GM12878 (cell line): ENCODE measurements at regions not wholly inside any gene's neighbourhood (a gene's known extent, or its start where the extent isn't known, plus 50 kb on each side); places are given as distances from the start of the nearest gene placed in this dataset.

Experiments
- ATAC-seq: fragments of 200-7000 bp; cut with Tn5 transposase; 3 replicates; pipeline ENCODE4 v1.9.1; 2020; ENCODE audit warnings: mild to moderate bottlenecking, moderate library complexity
- BruUV-seq: library from RNA; stranded (reverse); fragments of 400-500 nt; replicated peaks from 2 replicates; lab custom pipeline; 2021; lab: Mats Ljungman, UMichigan
- CTCF ChIA-PET: fragments of 300-600 bp; sonication (Branson Sonifier 250); formaldehyde crosslinking; extraction: SDS; loops from one replicate; lab custom pipeline; 2021; ENCODE audit warnings: inconsistent platforms; lab: Yijun Ruan, JAX
- POLR2A ChIA-PET: fragments of 350-600 bp; formaldehyde crosslinking; extraction: SDS; loops from one replicate; lab custom pipeline; 2021; ENCODE audit warnings: inconsistent platforms; lab: Charles Lee
- RAD21 ChIA-PET: fragments of 300-600 bp; sonication (Branson Sonifier 250); formaldehyde crosslinking; loops from one replicate; lab custom pipeline; 2023; ENCODE audit warnings: antibody characterized with exemption; ENCODE audit not compliant: unreplicated experiment; lab: Charles Lee
- SMC1A ChIA-PET: fragments of 300-600 bp; sonication (Branson Sonifier 250); formaldehyde crosslinking; loops from one replicate; lab custom pipeline; 2023; ENCODE audit not compliant: unreplicated experiment, uncharacterized antibody; lab: Charles Lee
- DNase-seq: peaks from one replicate; pipeline ENCODE4 v3.0.0-alpha.2; 2011; ENCODE audit warnings: low read depth, low spot score
- FAIRE-seq: peaks from 3 replicates; lab custom pipeline; 2011; peaks lifted over from hg19 to GRCh38; lab: Jason Lieb, UNC
- H2AFZ ChIP-seq: 2 replicates; pipeline ENCODE4 v1.6.0; 2011; ENCODE audit warnings: low read depth, low read length, control low read depth; ENCODE audit not compliant: control insufficient read depth
- H3K27ac ChIP-seq: 2 replicates; pipeline ENCODE4 v1.5.1; 2011; ENCODE audit warnings: control low read depth; ENCODE audit not compliant: control insufficient read depth, insufficient read depth
- H3K27me3 ChIP-seq, 2 experiments: replicated peaks in 1 of 2; 2 replicates each; pipeline versions ENCODE4 v1.6.0 to v1.6.1; 2011; ENCODE audit warnings: low read length in 1 of 2; ENCODE audit not compliant: control insufficient read depth in 2 of 2, insufficient read depth in 2 of 2
- H3K36me3 ChIP-seq, 2 experiments: 2 replicates each; pipeline ENCODE4 v1.5.1; 2011; ENCODE audit warnings: low read length in 1 of 2; ENCODE audit not compliant: control insufficient read depth in 2 of 2, insufficient read depth in 2 of 2
- H3K4me1 ChIP-seq: 2 replicates; pipeline ENCODE4 v1.6.1; 2011; ENCODE audit warnings: mild to moderate bottlenecking, low read length, moderate library complexity, mixed read lengths; ENCODE audit not compliant: control insufficient read depth, insufficient read depth
- H3K4me2 ChIP-seq: 2 replicates; pipeline ENCODE4 v1.6.0; 2011; ENCODE audit warnings: control low read depth; ENCODE audit not compliant: control insufficient read depth, insufficient read depth
- H3K4me3 ChIP-seq: fragments of 200-600 bp; sonication (generic); 2 replicates; pipeline ENCODE4 v1.5.1; 2016
- H3K79me2 ChIP-seq: 2 replicates; pipeline ENCODE4 v1.6.0; 2011; ENCODE audit warnings: low read length; ENCODE audit not compliant: control insufficient read depth, insufficient read depth
- H3K9ac ChIP-seq: 2 replicates; pipeline ENCODE4 v1.8.0; 2011; ENCODE audit warnings: low read length, control low read depth, mixed read lengths; ENCODE audit not compliant: control insufficient read depth, insufficient read depth
- H3K9me3 ChIP-seq: replicated peaks from 3 replicates; pipeline ENCODE4 v1.5.1; 2011; ENCODE audit warnings: mild to moderate bottlenecking, low read length; ENCODE audit not compliant: control insufficient read depth, insufficient read depth
- H4K20me1 ChIP-seq: 2 replicates; pipeline ENCODE4 v1.6.0; 2011; ENCODE audit not compliant: control insufficient read depth, insufficient read depth
- BACH1 ChIP-seq: fragments of 450-650 bp; IDR thresholded peaks from 2 replicates; pipeline ENCODE4 v1.6.1; 2017; ENCODE audit warnings: mild to moderate bottlenecking, borderline replicate concordance
- CHD1 ChIP-seq: IDR thresholded peaks from 2 replicates; pipeline ENCODE4 v1.6.1; 2012; ENCODE audit warnings: low read depth, low read length, improper control_type of control experiment
- CHD2 ChIP-seq: IDR thresholded peaks from 2 replicates; pipeline ENCODE4 v1.6.1; 2011; ENCODE audit warnings: low read depth, low read length, improper control_type of control experiment, borderline replicate concordance
- CHD4 ChIP-seq: fragments of 200-600 bp; sonication (generic); IDR thresholded peaks from 2 replicates; pipeline ENCODE4 v1.6.1; 2016; ENCODE audit warnings: mild to moderate bottlenecking
- ESRRA ChIP-seq: IDR thresholded peaks from 2 replicates; pipeline ENCODE4 v1.6.1; 2012; ENCODE audit warnings: mild to moderate bottlenecking, low read length, improper control_type of control experiment
- FOS ChIP-seq: IDR thresholded peaks from 3 replicates; pipeline ENCODE4 v1.6.1; 2011; ENCODE audit warnings: borderline replicate concordance; ENCODE audit not compliant: insufficient read length; ENCODE audit errors: extremely low read depth
- FOXK2 ChIP-seq: fragments of 450-650 bp; IDR thresholded peaks from 2 replicates; pipeline ENCODE4 v1.6.1; 2017; ENCODE audit warnings: mild to moderate bottlenecking, moderate library complexity
- JUND ChIP-seq: IDR thresholded peaks from 2 replicates; pipeline ENCODE4 v1.6.1; 2012; ENCODE audit warnings: low read depth, mild to moderate bottlenecking, low read length, improper control_type of control experiment, moderate library complexity
- KAT2A ChIP-seq: conservative IDR thresholded peaks from 2 replicates; pipeline ENCODE4 v1.6.1; 2011; ENCODE audit warnings: low read depth, low read length; ENCODE audit not compliant: control insufficient read depth
- LARP7 ChIP-seq: fragments of 450-650 bp; IDR thresholded peaks from 2 replicates; pipeline ENCODE4 v1.6.1; 2017; ENCODE audit warnings: mild to moderate bottlenecking
- MAX ChIP-seq: IDR thresholded peaks from 2 replicates; pipeline ENCODE4 v1.6.1; 2012; ENCODE audit warnings: low read depth, low read length, improper control_type of control experiment
- NFIC ChIP-seq: IDR thresholded peaks from 2 replicates; pipeline ENCODE4 v1.6.1; 2012; ENCODE audit warnings: low read depth, mild to moderate bottlenecking, inconsistent platforms, low read length, moderate library complexity
- NR2C1 ChIP-seq: fragments of 450-650 bp; IDR thresholded peaks from 2 replicates; pipeline ENCODE4 v1.6.1; 2017; ENCODE audit warnings: antibody characterized with exemption, mild to moderate bottlenecking, moderate library complexity
- NR2C2 ChIP-seq: IDR thresholded peaks from 2 replicates; pipeline ENCODE4 v1.6.1; 2011; ENCODE audit warnings: borderline replicate concordance, low read depth; ENCODE audit not compliant: control insufficient read depth, insufficient read length
- RBBP5 ChIP-seq: fragments of 200-600 bp; sonication (generic); conservative IDR thresholded peaks from 2 replicates; pipeline ENCODE4 v1.6.1; 2016
- SIX5 ChIP-seq: IDR thresholded peaks from 2 replicates; pipeline ENCODE4 v1.6.1; 2011; ENCODE audit warnings: mild to moderate bottlenecking, low read depth, low read length, moderate library complexity; ENCODE audit not compliant: severe bottlenecking
- SKIL ChIP-seq: fragments of 450-650 bp; IDR thresholded peaks from 2 replicates; pipeline ENCODE4 v1.6.1; 2017; ENCODE audit warnings: mild to moderate bottlenecking, low read depth, inconsistent platforms; ENCODE audit not compliant: poor library complexity, severe bottlenecking
- SP1 ChIP-seq: IDR thresholded peaks from one replicate; pipeline ENCODE4 v1.6.1; 2011; ENCODE audit warnings: low read depth, low read length
- SUPT20H ChIP-seq: IDR thresholded peaks from 2 replicates; pipeline ENCODE4 v1.6.1; 2011; ENCODE audit warnings: low read depth, mild to moderate bottlenecking, low read length, moderate library complexity, borderline replicate concordance; ENCODE audit not compliant: control insufficient read depth
- TARDBP ChIP-seq: IDR thresholded peaks from 2 replicates; pipeline ENCODE4 v1.6.1; 2016; ENCODE audit warnings: borderline replicate concordance
- ZNF207 ChIP-seq: fragments of 450-650 bp; IDR thresholded peaks from 2 replicates; pipeline ENCODE4 v1.6.1; 2014; ENCODE audit warnings: antibody characterized with exemption, mild to moderate bottlenecking, borderline replicate concordance
- WGBS: methylation state at CpG from one replicate; pipeline ENCODE4 v1.1.6; 2016; ENCODE audit warnings: low lambda C conversion rate; ENCODE audit not compliant: insufficient replicate concordance, insufficient coverage; ENCODE audit errors: missing lambda C conversion rate; 5-methylcytosine and 5-hydroxymethylcytosine counted together
- in situ Hi-C: fragments of 300-500 bp; cut with MboI; formaldehyde crosslinking; loops from 9 replicates; pipeline ENCODE4 v1.14.3; 2018; ENCODE audit warnings: mixed read lengths
- intact Hi-C: fragments of 100-400 bp; cut with micrococcal nuclease; formaldehyde crosslinking; loops from one replicate; pipeline ENCODE4 v1.14.2; 2022; ENCODE audit not compliant: unreplicated experiment
- TF ChIP-seq, protein P1 (sequence below): fragments of 450-650 bp; formaldehyde crosslinking; IDR thresholded peaks from 2 replicates; pipeline ENCODE4 v1.4.0; 2022; ENCODE audit warnings: mild to moderate bottlenecking, moderate library complexity

DNA sequence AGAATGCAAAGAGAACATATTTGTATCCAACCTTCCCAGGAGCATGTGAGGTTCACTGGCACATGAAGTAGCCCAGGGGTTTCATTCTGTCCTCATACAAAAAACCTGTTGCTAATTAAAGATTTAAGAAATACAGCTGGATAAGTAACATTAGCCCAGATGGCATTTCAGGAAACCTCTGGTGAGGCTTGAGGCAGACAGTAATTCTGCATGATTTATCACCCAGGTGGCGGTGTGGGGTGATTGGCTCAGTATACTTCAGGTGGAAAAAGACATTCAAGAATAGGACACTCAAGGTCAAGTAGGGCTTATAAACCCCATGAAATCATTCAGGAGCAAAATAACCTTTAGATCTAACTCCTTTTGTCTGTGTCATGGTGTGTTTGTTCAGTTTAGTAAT lies 237.4 kb downstream of the RNF144A start (continued):
- TF ChIP-seq, protein P1, sequence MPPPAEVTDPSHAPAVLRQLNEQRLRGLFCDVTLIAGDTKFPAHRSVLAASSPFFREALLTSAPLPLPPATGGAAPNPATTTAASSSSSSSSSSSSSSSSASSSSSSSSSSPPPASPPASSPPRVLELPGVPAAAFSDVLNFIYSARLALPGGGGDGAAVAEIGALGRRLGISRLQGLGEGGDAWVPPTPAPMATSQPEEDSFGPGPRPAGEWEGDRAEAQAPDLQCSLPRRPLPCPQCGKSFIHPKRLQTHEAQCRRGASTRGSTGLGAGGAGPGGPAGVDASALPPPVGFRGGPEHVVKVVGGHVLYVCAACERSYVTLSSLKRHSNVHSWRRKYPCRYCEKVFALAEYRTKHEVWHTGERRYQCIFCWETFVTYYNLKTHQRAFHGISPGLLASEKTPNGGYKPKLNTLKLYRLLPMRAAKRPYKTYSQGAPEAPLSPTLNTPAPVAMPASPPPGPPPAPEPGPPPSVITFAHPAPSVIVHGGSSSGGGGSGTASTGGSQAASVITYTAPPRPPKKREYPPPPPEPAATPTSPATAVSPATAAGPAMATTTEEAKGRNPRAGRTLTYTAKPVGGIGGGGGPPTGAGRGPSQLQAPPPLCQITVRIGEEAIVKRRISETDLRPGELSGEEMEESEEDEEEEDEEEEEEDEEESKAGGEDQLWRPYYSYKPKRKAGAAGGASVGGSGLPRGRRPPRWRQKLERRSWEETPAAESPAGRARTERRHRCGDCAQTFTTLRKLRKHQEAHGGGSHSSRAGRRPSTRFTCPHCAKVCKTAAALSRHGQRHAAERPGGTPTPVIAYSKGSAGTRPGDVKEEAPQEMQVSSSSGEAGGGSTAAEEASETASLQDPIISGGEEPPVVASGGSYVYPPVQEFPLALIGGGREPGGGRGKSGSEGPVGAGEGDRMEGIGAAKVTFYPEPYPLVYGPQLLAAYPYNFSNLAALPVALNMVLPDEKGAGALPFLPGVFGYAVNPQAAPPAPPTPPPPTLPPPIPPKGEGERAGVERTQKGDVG (CRISPR knock-in tag): no peak
- TF ChIP-seq CHD2 (no peak), NR2C1 (no peak), ZNF207 (no peak), NR2C2 (no peak), MAX (no peak), TARDBP (no peak), LARP7 (no peak), FOXK2 (no peak)

DNA sequence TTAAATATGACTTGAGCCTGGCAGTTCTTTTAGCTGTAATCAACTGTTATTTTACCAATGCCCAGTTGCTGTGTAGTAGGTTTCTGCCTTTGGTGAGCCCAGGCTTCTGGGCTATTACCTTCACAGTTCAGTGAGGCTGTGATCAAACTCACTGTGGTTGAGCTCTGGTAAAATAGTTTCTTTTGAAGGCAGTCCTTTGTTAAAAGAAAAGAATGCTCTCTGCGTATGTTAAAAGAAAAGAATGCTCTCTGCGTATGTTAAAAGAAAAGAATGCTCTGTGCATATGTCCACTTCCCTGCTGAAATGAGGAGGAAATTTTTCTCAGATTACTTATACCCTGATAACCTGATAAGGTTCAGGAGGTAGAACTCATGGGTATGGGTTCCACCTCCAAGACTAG lies 244.3 kb downstream of the RNF144A start:
- Histone ChIP-seq H3K27ac (no peak overlapping the region), H3K9me3 (no peaks in the 10 kb centered on the region), H3K4me3 (no peak overlapping the region), H3K4me1 (no peaks in the 10 kb centered on the region), H3K36me3 (no peaks in the 10 kb centered on the region), H3K4me2 (no peak overlapping the region), H3K79me2 (no peaks in the 10 kb centered on the region), H4K20me1 (no peaks in the 10 kb centered on the region), H3K9ac (no peak overlapping the region), H2AFZ (no peak overlapping the region), H3K27me3 (no peaks in the 10 kb centered on the region)
- no peak for DNase-seq
- RAD21 ChIA-PET: no interaction called here
- WGBS: 55% methylated on average over 2 of the region's 2 CpGs
- ATAC-seq: no peak
- SMC1A ChIA-PET: interaction anchor here (0.6 kb wide), 1 partner anchor 560 kb away, joined by 3 read pairs; no protein-coding TSS in a partner anchor
- CTCF ChIA-PET: no interaction called here
- intact Hi-C loops: no loop called here
- no TSS peak for BruUV-seq
- in situ Hi-C loops: no loop called here
- FAIRE-seq: no peak
- POLR2A ChIA-PET: no interaction called here
- TF ChIP-seq ESRRA: no peak
- TF ChIP-seq SP1: no peak
- TF ChIP-seq KAT2A: no peak
- TF ChIP-seq SKIL: no peak
- no peak for TF ChIP-seq FOS
- no peak for TF ChIP-seq BACH1
- TF ChIP-seq SIX5: no peak
- TF ChIP-seq CHD4: no peak
- TF ChIP-seq CHD1: no peak
- TF ChIP-seq SUPT20H: no peak
- no peak for TF ChIP-seq RBBP5
- no peak for TF ChIP-seq NFIC
- no peak for TF ChIP-seq JUND
